AG10803 (cell line): ENCODE measurements at regions not wholly inside any gene's neighbourhood (a gene's known extent, or its start where the extent isn't known, plus 50 kb on each side); places are given as distances from the start of the nearest gene placed in this dataset.

Source experiments
- DNase-seq: peaks from one replicate; pipeline ENCODE4 v3.0.0; 2010; ENCODE audit warnings: low read depth
- H3K4me3 ChIP-seq: 2 replicates; pipeline ENCODE4 v1.5.1; 2011; ENCODE audit warnings: mild to moderate bottlenecking, low read length, control low read depth
- CTCF ChIP-seq: conservative IDR thresholded peaks from 2 replicates; pipeline ENCODE4 v1.5.1; 2011; ENCODE audit warnings: mild to moderate bottlenecking, low read length, control low read depth, inconsistent platforms

- TF ChIP-seq CTCF = peak; percentile 23
- no peak for DNase-seq
- no peak overlapping the region for H3K4me3 ChIP-seq
Observed at GRCh38 chr5:13218518-13218917, 726.0 kb downstream of the DNAH5 start.

- H3K4me3 ChIP-seq = no peak overlapping the region
- no peak for TF ChIP-seq CTCF
Observed at GRCh38 chr5:13217636-13218035, 726.9 kb downstream of the DNAH5 start.

GRCh38 chr5:13215806-13216205 lies 728.7 kb downstream of the DNAH5 start:
- H3K4me3 ChIP-seq = no peak overlapping the region
- no peak for TF ChIP-seq CTCF
- no peak for DNase-seq

More at GRCh38 chr5:13217636-13218035, 726.9 kb downstream of the DNAH5 start:
- DNase-seq = peak; percentile 5

GRCh38 chr5:13215370-13215769 lies 729.1 kb downstream of the DNAH5 start:
- DNase-seq = no peak
- H3K4me3 ChIP-seq = no peak overlapping the region
- no peak for TF ChIP-seq CTCF

GRCh38 chr5:13214182-13214581 lies 730.3 kb downstream of the DNAH5 start:
- no peak overlapping the region for H3K4me3 ChIP-seq
- TF ChIP-seq CTCF = no peak
- DNase-seq = no peak

GRCh38 chr5:13212886-13213285 lies 731.6 kb downstream of the DNAH5 start:
- TF ChIP-seq CTCF = no peak
- DNase-seq = peak; percentile 44
- no peak overlapping the region for H3K4me3 ChIP-seq

- TF ChIP-seq CTCF = no peak
- no peak overlapping the region for H3K4me3 ChIP-seq
- no peak for DNase-seq
Observed at GRCh38 chr5:13211064-13211463, 733.4 kb downstream of the DNAH5 start.
